Chondrocyte (in vitro differentiated cells): ENCODE measurements at regions not wholly inside any gene's neighbourhood (a gene's known extent, or its start where the extent isn't known, plus 50 kb on each side); places are given as distances from the start of the nearest gene placed in this dataset.
A peak's percentile ranks its signal among the peaks of the same experiment; 100 is the strongest.

Experiments used
- DNase-seq: peaks from one replicate; pipeline ENCODE4 v3.0.0; 2021; ENCODE audit warnings: mixed read lengths, low spot score
- H3K27ac Mint-ChIP-seq: one replicate; pipeline ENCODE4 v1.8.0; 2021; ENCODE audit warnings: mild to moderate bottlenecking, moderate library complexity, mixed read lengths; ENCODE audit not compliant: unreplicated experiment
- H3K27me3 Mint-ChIP-seq: 2 replicates; pipeline ENCODE4 v1.8.0; 2021; ENCODE audit warnings: low read depth, mixed read lengths
- H3K36me3 Mint-ChIP-seq: 2 replicates; pipeline ENCODE4 v1.8.0; 2021; ENCODE audit warnings: low read depth, mixed read lengths
- H3K4me1 Mint-ChIP-seq: 2 replicates; pipeline ENCODE4 v1.8.0; 2021; ENCODE audit warnings: low read depth, mild to moderate bottlenecking, mixed read lengths
- H3K4me3 Mint-ChIP-seq: one replicate; pipeline ENCODE4 v1.8.0; 2021; ENCODE audit warnings: mild to moderate bottlenecking, moderate library complexity, mixed read lengths; ENCODE audit not compliant: unreplicated experiment
- H3K9me3 Mint-ChIP-seq: 2 replicates; pipeline ENCODE4 v1.8.0; 2021; ENCODE audit warnings: low read depth, mixed read lengths
- TF ChIP-seq, protein P1 (sequence below): fragments of 200-600 bp; sonication (generic); IDR thresholded peaks from 2 replicates; pipeline ENCODE4 v1.5.0; 2021; ENCODE audit warnings: antibody characterized with exemption, mild to moderate bottlenecking, moderate library complexity

- peaks cover 5% of the 10 kb centered on the region for H3K9me3 Mint-ChIP-seq
- TF ChIP-seq, protein P1, sequence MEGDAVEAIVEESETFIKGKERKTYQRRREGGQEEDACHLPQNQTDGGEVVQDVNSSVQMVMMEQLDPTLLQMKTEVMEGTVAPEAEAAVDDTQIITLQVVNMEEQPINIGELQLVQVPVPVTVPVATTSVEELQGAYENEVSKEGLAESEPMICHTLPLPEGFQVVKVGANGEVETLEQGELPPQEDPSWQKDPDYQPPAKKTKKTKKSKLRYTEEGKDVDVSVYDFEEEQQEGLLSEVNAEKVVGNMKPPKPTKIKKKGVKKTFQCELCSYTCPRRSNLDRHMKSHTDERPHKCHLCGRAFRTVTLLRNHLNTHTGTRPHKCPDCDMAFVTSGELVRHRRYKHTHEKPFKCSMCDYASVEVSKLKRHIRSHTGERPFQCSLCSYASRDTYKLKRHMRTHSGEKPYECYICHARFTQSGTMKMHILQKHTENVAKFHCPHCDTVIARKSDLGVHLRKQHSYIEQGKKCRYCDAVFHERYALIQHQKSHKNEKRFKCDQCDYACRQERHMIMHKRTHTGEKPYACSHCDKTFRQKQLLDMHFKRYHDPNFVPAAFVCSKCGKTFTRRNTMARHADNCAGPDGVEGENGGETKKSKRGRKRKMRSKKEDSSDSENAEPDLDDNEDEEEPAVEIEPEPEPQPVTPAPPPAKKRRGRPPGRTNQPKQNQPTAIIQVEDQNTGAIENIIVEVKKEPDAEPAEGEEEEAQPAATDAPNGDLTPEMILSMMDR: no peak
- H3K27ac Mint-ChIP-seq: no peak overlapping the region
- no peaks in the 10 kb centered on the region for H3K36me3 Mint-ChIP-seq
- H3K4me3 Mint-ChIP-seq: no peak overlapping the region
- no peak for DNase-seq
- peaks cover 4% of the 10 kb centered on the region for H3K27me3 Mint-ChIP-seq
- peaks cover 3% of the 10 kb centered on the region for H3K4me1 Mint-ChIP-seq
These were observed 436.0 kb downstream of the CENPC start for GRCh38 chr4:67109276-67109675.

- Mint-ChIP-seq H3K36me3 (no peaks in the 10 kb centered on the region), H3K27ac (no peak overlapping the region), H3K9me3 (no peaks in the 10 kb centered on the region), H3K4me3 (no peak overlapping the region), H3K27me3 (peaks cover 2% of the 10 kb centered on the region), H3K4me1 (peaks cover 3% of the 10 kb centered on the region)
- DNase-seq: no peak
- TF ChIP-seq, protein P1: no peak
These were observed 438.3 kb downstream of the CENPC start for GRCh38 chr4:67106861-67107460.

GRCh38 chr4:67104145-67104544 is 441.2 kb downstream of the CENPC start:
- Mint-ChIP-seq H3K27ac (no peak overlapping the region), H3K4me3 (no peak overlapping the region), H3K9me3 (no peaks in the 10 kb centered on the region), H3K27me3 (no peaks in the 10 kb centered on the region), H3K4me1 (no peaks in the 10 kb centered on the region), H3K36me3 (no peaks in the 10 kb centered on the region)
- peak; percentile 44 for DNase-seq
- TF ChIP-seq, protein P1: no peak

- no peak overlapping the region for H3K4me3 Mint-ChIP-seq
- TF ChIP-seq, protein P1: peak; percentile 35
- H3K27me3 Mint-ChIP-seq: no peaks in the 10 kb centered on the region
- H3K27ac Mint-ChIP-seq: no peak overlapping the region
- no peaks in the 10 kb centered on the region for H3K4me1 Mint-ChIP-seq
- H3K9me3 Mint-ChIP-seq: no peaks in the 10 kb centered on the region
- no peak for DNase-seq
- H3K36me3 Mint-ChIP-seq: no peaks in the 10 kb centered on the region
These were observed 442.1 kb downstream of the CENPC start for GRCh38 chr4:67103001-67103747.

DNA sequence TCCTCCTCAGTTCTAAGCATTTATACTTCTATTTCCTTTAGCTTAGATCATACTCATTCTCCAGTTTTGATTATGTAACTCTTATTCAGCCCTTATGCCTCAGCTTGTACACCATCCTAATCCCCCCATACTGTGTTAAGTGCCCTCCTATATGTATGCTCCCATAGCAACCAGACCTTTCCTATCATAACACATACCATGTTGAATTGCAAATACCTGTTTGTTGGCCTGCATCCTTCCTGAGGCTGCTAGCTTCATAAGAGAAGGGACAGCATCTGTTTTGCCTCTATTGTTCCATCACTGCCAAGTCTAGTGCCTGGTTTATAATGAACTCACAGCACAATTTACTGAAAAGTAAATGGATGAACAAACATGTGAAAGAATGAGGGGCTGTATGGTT is 443.7 kb downstream of the CENPC start:
- Mint-ChIP-seq H3K27ac (no peak overlapping the region), H3K36me3 (no peaks in the 10 kb centered on the region), H3K4me1 (no peaks in the 10 kb centered on the region), H3K4me3 (no peak overlapping the region), H3K9me3 (no peaks in the 10 kb centered on the region), H3K27me3 (no peaks in the 10 kb centered on the region)
- TF ChIP-seq, protein P1: no peak
- DNase-seq: no peak
